Activated naive CD8-positive, alpha-beta T cell (primary cell): ENCODE measurements at regions not wholly inside any gene's neighbourhood (a gene's known extent, or its start where the extent isn't known, plus 50 kb on each side); places are given as distances from the start of the nearest gene placed in this dataset.

Experiments
- H3K27ac Mint-ChIP-seq: one replicate; pipeline ENCODE4 v1.8.0; 2021; ENCODE audit warnings: mixed read lengths
- H3K27me3 Mint-ChIP-seq: one replicate; pipeline ENCODE4 v1.8.0; 2021; ENCODE audit warnings: mixed read lengths
- H3K36me3 Mint-ChIP-seq: one replicate; pipeline ENCODE4 v1.8.0; 2021; ENCODE audit warnings: mixed read lengths
- H3K4me1 Mint-ChIP-seq: one replicate; pipeline ENCODE4 v1.8.0; 2021; ENCODE audit warnings: low read depth, mixed read lengths
- H3K4me3 Mint-ChIP-seq: one replicate; pipeline ENCODE4 v1.8.0; 2021; ENCODE audit warnings: mild to moderate bottlenecking, mixed read lengths
- H3K9me3 Mint-ChIP-seq: one replicate; pipeline ENCODE4 v1.8.0; 2021; ENCODE audit warnings: low read depth, mixed read lengths

GRCh38 chr14:65922142-65922541 lies 509.6 kb downstream of the FUT8 start:
- Mint-ChIP-seq H3K27ac (no peak overlapping the region), H3K36me3 (no peaks in the 10 kb centered on the region), H3K4me3 (no peak overlapping the region), H3K27me3 (no peaks in the 10 kb centered on the region), H3K9me3 (no peaks in the 10 kb centered on the region), H3K4me1 (peaks cover 22% of the 10 kb centered on the region)

- Mint-ChIP-seq H3K4me3 (no peak overlapping the region), H3K27me3 (no peaks in the 10 kb centered on the region), H3K9me3 (no peaks in the 10 kb centered on the region), H3K36me3 (no peaks in the 10 kb centered on the region), H3K27ac (no peak overlapping the region), H3K4me1 (peaks cover 55% of the 10 kb centered on the region)
Observed at GRCh38 chr14:65926504-65926903, 514.0 kb downstream of the FUT8 start.

- Mint-ChIP-seq H3K9me3 (no peaks in the 10 kb centered on the region), H3K4me3 (peak overlapping the region; percentile 47), H3K27me3 (no peaks in the 10 kb centered on the region), H3K36me3 (no peaks in the 10 kb centered on the region), H3K4me1 (peaks cover 54% of the 10 kb centered on the region), H3K27ac (peak overlapping the region; percentile 90)
Observed at GRCh38 chr14:65926935-65927700, 514.6 kb downstream of the FUT8 start.

DNA sequence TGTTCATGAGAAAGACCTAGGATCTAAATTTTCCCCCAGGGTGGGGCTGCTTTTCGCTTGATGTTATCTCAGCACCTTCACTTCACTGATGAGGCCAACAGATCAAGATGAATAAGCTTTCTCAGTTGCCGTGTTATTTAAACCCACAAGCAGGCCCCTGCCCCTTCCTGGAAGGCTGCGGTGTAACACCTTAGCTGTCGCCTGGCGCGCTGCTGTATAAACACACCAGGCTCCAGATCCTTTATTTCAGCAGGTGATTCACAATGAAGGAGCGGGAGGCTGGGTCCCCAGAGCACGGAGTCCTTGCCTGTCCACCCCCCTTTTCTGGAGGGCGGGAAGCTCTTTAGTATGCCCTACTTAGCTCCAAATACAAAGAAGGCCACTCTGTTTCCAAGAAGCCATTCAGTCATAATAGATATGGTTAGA lies 515.4 kb downstream of the FUT8 start:
- peak overlapping the region; percentile 90 for H3K27ac Mint-ChIP-seq
- peaks cover 3% of the 10 kb centered on the region for H3K9me3 Mint-ChIP-seq

GRCh38 chr14:65928995-65929394 lies 516.5 kb downstream of the FUT8 start:
- peaks cover 4% of the 10 kb centered on the region for H3K9me3 Mint-ChIP-seq
- H3K4me3 Mint-ChIP-seq, result peak overlapping the region; percentile 47

More for the DNA sequence above, 515.4 kb downstream of the FUT8 start:
- no peaks in the 10 kb centered on the region for H3K27me3 Mint-ChIP-seq
- peak overlapping the region; percentile 47 for H3K4me3 Mint-ChIP-seq
- H3K36me3 Mint-ChIP-seq, result no peaks in the 10 kb centered on the region
- peaks cover 54% of the 10 kb centered on the region for H3K4me1 Mint-ChIP-seq

DNA sequence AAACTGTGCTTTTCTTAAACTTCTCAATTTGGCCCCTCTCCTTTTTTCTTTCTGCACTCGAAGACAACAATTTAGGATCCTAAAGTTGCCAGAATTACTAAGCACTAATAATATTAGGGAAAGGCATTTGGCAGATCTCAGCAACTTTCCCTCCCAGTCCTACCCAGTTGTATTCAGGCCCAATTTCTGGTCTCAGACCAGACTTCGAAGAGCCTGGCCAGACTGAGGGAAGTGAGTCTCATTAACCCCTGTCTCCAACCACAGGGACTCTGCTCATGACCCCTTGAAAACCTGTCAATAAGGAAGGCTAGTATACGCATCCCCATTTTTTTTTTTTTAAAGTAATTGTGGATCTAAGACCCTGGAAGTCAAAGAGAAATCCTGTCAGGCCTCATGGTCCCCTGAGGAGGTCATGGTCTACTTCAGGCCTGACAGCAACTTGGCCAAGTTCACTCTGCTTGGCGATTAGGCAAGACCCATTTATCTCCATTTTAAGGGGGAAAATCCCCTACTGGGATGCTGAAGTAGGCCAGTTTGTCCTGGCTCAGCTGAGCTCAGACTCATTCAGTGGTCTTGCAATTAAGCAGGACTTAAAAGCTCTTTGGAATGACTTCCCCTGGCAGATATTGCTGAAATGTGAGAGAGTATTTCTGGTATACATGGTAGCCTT lies 521.0 kb downstream of the FUT8 start:
- no peak overlapping the region for H3K27ac Mint-ChIP-seq

More at GRCh38 chr14:65928995-65929394, 516.5 kb downstream of the FUT8 start:
- peak overlapping the region; percentile 90 for H3K27ac Mint-ChIP-seq
- no peaks in the 10 kb centered on the region for H3K27me3 Mint-ChIP-seq
- H3K36me3 Mint-ChIP-seq, result peaks cover 2% of the 10 kb centered on the region
- H3K4me1 Mint-ChIP-seq, result peaks cover 58% of the 10 kb centered on the region

GRCh38 chr14:65934070-65934435 lies 521.5 kb downstream of the FUT8 start:
- no peak overlapping the region for H3K27ac Mint-ChIP-seq
- H3K4me3 Mint-ChIP-seq, result no peak overlapping the region
- peaks cover 11% of the 10 kb centered on the region for H3K36me3 Mint-ChIP-seq
- peaks cover 52% of the 10 kb centered on the region for H3K4me1 Mint-ChIP-seq
- H3K27me3 Mint-ChIP-seq, result no peaks in the 10 kb centered on the region
- H3K9me3 Mint-ChIP-seq, result peaks cover 4% of the 10 kb centered on the region

More for the DNA sequence above, 521.0 kb downstream of the FUT8 start:
- peaks cover 9% of the 10 kb centered on the region for H3K36me3 Mint-ChIP-seq
- H3K4me1 Mint-ChIP-seq, result peaks cover 52% of the 10 kb centered on the region
- H3K4me3 Mint-ChIP-seq, result no peak overlapping the region
- peaks cover 4% of the 10 kb centered on the region for H3K9me3 Mint-ChIP-seq
- no peaks in the 10 kb centered on the region for H3K27me3 Mint-ChIP-seq

- H3K27me3 Mint-ChIP-seq, result no peaks in the 10 kb centered on the region
- H3K36me3 Mint-ChIP-seq, result peaks cover 11% of the 10 kb centered on the region
- H3K4me1 Mint-ChIP-seq, result peaks cover 51% of the 10 kb centered on the region
- H3K27ac Mint-ChIP-seq, result peak overlapping the region; percentile 91
- peaks cover 4% of the 10 kb centered on the region for H3K9me3 Mint-ChIP-seq
- no peak overlapping the region for H3K4me3 Mint-ChIP-seq
Observed at GRCh38 chr14:65936342-65936975, 523.9 kb downstream of the FUT8 start.

DNA sequence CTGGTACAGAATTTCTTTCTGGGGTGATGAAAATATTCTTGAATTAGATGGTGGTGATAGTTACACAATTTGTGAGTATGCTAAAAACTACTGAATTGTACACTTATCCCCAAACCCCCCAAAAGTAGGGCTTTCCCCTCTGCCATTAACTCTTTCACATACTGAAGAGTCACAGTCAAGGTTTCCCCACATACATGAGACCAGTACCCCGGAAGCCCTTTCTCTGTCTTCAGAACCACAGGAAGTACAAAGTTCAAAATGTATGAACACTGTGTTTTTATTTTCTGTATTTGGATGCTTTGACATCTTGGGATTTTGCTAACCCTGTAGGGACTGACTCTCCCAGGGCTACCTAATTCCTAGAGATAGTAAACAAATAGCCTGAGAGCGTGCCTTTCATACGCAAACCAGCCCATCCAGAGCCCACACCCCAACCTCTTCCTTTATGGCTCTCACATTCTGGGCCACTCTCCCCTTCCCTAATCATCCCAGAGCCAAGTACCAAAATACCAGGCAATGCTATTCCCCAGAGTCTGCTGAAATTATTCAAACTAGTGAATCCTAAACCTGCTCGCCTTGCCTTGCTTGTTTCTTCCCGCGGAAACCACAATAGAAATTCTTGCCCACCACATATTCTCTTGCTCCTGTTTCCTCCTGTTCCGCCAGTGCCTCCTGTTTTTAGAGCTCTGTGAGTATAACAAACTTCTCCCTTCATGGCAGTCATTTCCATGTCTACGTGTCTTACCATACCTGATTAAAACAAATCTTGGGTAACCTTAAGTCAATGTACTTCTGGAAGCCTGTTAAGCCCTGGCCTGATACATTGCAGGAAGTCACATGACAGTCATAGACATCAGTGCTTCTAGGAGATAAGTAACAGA lies 524.8 kb downstream of the FUT8 start:
- H3K27me3 Mint-ChIP-seq, result no peaks in the 10 kb centered on the region
- H3K9me3 Mint-ChIP-seq, result peaks cover 4% of the 10 kb centered on the region
- peaks cover 51% of the 10 kb centered on the region for H3K4me1 Mint-ChIP-seq
- peak overlapping the region; percentile 58 for H3K4me3 Mint-ChIP-seq
- H3K36me3 Mint-ChIP-seq, result peaks cover 11% of the 10 kb centered on the region
- peak overlapping the region; percentile 91 for H3K27ac Mint-ChIP-seq

- Mint-ChIP-seq H3K27me3 (no peaks in the 10 kb centered on the region), H3K36me3 (peaks cover 11% of the 10 kb centered on the region), H3K27ac (peak overlapping the region; percentile 91), H3K9me3 (peaks cover 2% of the 10 kb centered on the region), H3K4me1 (peaks cover 48% of the 10 kb centered on the region), H3K4me3 (no peak overlapping the region)
Observed at GRCh38 chr14:65937960-65938316, 525.4 kb downstream of the FUT8 start.

GRCh38 chr14:65938738-65939137 lies 526.2 kb downstream of the FUT8 start:
- no peak overlapping the region for H3K27ac Mint-ChIP-seq
- peaks cover 11% of the 10 kb centered on the region for H3K36me3 Mint-ChIP-seq
- H3K4me1 Mint-ChIP-seq, result peaks cover 52% of the 10 kb centered on the region
- H3K9me3 Mint-ChIP-seq, result no peaks in the 10 kb centered on the region
- no peaks in the 10 kb centered on the region for H3K27me3 Mint-ChIP-seq
- no peak overlapping the region for H3K4me3 Mint-ChIP-seq

DNA sequence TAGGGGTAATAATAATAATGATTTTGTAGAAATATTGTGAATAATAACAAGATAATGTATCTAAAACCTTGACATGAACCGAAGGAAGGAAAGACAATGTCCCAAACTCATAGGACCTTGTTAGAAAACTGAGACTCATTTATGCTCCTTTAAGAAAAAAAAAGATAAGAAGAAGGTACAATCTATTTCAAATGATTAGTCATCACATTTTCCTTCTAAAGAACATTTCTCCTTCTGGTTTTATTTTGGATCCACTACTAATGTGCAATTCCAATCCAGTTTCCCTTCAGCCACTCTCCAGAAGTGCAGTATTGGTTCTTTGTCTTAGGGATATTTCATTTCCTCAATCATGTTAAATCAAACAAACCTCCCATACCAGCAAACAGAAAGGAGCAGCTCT lies 526.7 kb downstream of the FUT8 start:
- H3K4me3 Mint-ChIP-seq, result no peak overlapping the region
- no peaks in the 10 kb centered on the region for H3K9me3 Mint-ChIP-seq
- H3K4me1 Mint-ChIP-seq, result peaks cover 56% of the 10 kb centered on the region
- peaks cover 7% of the 10 kb centered on the region for H3K36me3 Mint-ChIP-seq
- no peaks in the 10 kb centered on the region for H3K27me3 Mint-ChIP-seq
- peak overlapping the region; percentile 23 for H3K27ac Mint-ChIP-seq

GRCh38 chr14:65940056-65940735 lies 527.7 kb downstream of the FUT8 start:
- Mint-ChIP-seq H3K4me1 (peaks cover 54% of the 10 kb centered on the region), H3K27ac (no peak overlapping the region), H3K27me3 (no peaks in the 10 kb centered on the region)

GRCh38 chr14:65941091-65941490 lies 528.6 kb downstream of the FUT8 start:
- H3K27ac Mint-ChIP-seq, result no peak overlapping the region
- no peaks in the 10 kb centered on the region for H3K9me3 Mint-ChIP-seq
- H3K36me3 Mint-ChIP-seq, result peaks cover 3% of the 10 kb centered on the region
- no peaks in the 10 kb centered on the region for H3K27me3 Mint-ChIP-seq
- H3K4me1 Mint-ChIP-seq, result peaks cover 54% of the 10 kb centered on the region
- H3K4me3 Mint-ChIP-seq, result no peak overlapping the region

More at GRCh38 chr14:65940056-65940735, 527.7 kb downstream of the FUT8 start:
- Mint-ChIP-seq H3K4me3 (no peak overlapping the region), H3K36me3 (peaks cover 3% of the 10 kb centered on the region), H3K9me3 (no peaks in the 10 kb centered on the region)
